Left hindlimb (tissue), 1 donor: ENCODE measurements at regions not wholly inside any gene's neighbourhood (a gene's known extent, or its start where the extent isn't known, plus 50 kb on each side); places are given as distances from the start of the nearest gene placed in this dataset.

Experiments
- DNase-seq: peaks from one replicate; pipeline ENCODE4 v3.0.0-alpha.2; 2018

- DNase-seq = no peak
Observed at GRCh38 chr14:97410667-97411620, 613.8 kb downstream of the VRK1 start.

DNA sequence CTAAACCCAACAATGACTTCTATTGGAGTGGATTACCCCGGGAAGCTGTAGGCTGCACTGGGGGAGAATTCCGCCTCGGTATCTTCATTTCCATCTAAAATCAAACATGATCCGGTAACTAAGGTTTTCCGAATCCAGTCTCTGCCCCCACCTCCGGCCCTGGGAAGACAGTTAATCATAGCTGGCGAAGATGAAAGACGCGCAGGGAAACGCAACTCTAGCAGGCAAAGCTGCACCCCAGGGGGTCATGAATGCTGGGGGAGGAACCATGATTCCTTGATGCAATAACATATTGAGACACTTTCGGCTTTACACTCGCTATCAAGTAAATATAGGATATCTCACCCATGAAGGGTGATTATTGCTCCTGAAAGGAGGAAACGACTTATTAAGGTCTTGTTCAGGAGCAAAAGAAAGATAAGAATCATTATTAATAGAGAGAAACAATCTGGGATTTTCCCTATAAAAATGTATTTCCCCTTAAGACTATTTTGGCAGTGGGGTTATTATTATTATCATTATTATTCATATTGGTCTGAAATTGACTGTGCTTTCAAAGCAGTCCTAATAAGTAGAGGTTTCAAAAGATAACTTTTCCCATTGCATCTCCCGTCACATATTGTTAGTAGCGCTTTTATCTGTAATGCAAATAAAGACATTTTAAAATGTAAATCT is 614.9 kb downstream of the VRK1 start:
- no peak for DNase-seq

- no peak for DNase-seq
Observed at GRCh38 chr14:97413022-97413539, 615.9 kb downstream of the VRK1 start.

GRCh38 chr14:97413966-97414717 is 617.0 kb downstream of the VRK1 start:
- DNase-seq = no peak

DNA sequence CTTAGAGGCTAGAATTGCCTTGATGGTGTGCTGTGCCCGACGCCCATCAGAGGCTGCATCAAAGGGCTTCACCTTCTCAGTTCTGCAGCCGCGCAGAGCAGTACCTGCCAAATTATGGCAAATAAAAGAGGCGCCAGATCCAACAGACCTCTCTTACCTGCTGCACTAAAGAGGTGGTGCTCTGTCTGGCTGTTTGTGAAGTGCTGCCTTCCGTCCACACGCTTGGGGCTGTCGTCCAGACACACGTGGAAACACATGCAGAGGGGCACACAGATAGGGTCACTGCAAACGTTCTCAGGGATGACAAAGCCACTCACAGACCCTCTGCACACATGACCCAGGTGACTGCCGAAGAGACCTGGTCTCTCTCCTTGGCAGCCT is 617.5 kb downstream of the VRK1 start:
- no peak for DNase-seq

GRCh38 chr14:97415907-97416306 is 618.7 kb downstream of the VRK1 start:
- DNase-seq = no peak

- no peak for DNase-seq
Observed at GRCh38 chr14:97416550-97416949, 619.4 kb downstream of the VRK1 start.

GRCh38 chr14:97417331-97417730 is 620.1 kb downstream of the VRK1 start:
- no peak for DNase-seq

DNA sequence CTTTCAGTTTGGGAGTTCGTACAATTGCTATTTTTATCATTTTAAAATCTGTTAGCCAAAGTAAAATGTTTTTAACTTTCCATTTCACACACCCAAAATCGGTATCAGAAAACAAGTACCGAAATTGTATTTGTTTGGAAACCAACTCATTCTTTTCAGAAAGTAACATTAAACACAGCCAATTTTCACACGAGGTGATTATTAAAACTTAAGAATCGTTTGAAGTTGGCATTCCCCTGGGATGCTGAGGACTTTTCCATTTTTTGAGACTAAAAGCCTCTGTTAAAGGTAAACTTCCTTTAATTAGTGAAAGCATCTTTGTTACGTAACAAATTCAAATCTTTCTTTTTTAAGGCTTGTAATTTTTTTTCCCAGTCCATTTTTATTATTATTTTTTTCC is 623.0 kb downstream of the VRK1 start:
- DNase-seq = no peak

DNA sequence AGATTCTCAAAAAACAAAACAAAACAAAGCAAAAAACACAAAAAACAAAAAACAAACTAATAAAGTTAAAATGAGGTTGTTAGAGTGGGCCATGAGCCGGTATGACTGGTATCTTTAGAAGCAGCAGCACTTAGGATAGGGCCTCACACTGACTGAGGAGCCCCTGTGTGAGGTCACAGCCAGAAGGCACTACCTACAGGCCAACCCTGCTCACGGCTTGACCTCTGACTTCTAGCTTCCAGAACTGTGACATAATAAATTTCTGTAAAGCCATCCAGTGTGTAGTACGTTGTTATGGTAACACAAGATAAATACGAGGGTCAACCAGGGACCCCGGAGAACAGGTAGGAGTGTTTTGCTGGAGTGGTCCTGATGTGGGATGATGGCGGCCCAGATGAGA is 629.6 kb downstream of the VRK1 start:
- no peak for DNase-seq

DNA sequence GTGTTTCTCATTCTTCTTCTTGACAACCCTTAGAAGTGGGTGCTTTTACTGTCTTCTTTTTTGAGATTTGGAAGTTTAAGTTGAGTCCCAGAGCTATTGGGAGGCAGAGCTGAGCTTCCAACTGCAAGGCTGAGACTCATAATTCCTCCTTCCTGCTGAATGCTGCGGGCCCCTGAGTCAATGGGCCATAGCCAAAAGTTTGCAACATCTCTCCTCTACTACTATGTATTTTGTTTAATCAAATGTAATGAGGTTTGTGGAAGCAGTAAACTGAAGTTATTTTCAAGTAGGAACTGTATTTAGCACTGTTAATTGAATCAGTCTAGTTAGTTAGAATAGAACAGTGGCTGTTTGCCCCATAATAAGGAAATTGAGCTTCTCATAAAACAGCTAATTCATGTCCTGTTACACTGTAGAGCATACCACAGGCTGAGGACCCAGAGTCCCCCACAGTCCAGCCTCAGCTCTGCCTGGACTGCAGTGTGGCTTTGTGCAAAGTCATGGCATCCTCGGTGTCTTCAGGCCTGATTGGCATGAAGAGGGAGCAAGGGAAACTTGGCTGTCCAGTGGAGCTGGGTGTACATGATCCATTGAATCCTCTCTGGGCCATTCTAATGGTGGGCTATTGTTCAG is 631.7 kb downstream of the VRK1 start:
- no peak for DNase-seq

DNA sequence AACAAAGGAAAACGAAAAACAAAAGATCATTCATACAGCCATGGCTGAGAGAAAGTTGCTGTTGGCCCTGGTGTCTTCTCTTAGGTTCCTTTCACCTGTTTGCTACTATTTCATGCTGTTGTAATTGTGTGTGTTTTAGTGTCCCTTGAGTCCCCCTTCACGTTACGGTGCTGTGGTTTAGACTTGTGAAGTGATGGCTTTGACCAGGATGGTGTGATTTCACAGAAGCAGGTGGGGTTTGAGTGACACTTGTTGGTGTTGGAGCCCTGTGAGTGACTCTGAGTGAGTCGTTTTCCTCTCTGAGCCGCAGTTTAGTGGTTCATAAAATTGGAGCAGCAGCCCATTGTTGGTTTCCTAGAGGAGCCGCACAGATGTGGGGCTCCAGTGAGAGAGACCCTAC is 635.4 kb downstream of the VRK1 start:
- no peak for DNase-seq

DNA sequence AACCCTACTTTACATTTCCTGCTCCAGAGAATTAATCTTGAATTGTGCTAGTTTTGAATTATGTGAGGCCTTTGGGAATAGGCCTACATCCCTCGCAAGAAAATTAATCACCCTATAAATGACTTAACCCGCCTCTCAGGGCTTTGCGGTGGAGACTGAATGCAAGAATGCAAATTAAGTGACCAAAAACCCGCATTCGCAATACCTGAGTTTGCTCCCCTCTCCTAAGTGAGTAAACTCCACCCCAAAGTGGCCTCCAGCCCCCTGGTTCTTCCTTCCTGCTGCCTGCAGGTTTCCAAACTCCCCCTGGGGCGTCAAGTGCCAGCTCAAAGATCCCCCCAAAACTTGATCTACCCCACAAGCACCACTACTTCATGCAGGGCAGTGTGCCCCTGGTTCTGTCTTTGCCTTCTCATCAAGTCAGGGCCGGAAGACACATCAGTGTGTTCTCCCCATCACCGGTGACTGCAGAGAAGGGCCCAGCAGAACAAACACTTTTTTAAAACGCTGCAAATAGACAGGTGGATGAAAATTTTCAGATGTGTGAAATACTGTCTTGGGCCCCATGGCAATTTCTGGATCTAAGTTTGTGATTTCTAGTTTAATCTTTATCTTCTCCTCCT is 644.7 kb downstream of the VRK1 start:
- DNase-seq = no peak

DNA sequence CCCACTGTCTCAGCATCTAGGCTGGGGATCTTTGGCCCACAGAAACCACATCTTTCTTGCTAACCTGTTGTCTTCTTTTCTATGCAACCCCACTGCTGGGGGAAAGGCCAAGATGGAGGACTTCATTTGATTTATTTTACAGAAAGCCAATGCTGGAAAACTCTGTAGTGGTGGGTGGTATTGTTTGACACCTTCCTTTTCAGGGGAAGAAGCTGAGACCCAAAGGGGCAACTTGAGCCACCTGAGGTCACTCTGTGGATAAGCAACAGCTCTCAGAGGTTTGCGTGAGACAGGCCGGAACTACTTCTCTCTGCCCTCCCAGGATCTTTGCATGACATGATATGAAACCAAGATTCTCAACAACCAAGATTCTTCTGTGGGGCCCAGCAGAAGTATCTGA is 645.2 kb downstream of the VRK1 start:
- no peak for DNase-seq

DNA sequence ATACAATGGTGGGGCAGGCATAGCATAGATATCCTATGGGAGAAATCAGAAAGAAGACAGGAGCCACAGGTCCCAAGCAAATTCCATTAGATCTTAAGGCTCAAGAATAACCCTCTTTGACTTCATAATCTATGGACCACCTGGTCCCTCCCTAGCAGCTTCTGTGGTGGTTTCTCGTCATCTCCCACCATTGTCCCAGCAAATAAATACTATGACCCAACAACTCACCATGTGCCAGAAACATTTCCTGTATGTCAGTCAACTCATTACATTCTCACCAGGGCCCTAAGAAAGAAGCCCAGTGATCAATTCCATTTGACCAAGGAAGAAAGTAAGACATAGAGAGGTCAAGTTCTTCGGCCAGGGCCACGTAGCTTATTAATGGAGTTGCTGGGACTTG is 646.2 kb downstream of the VRK1 start:
- no peak for DNase-seq

GRCh38 chr14:97444248-97444647 is 647.1 kb downstream of the VRK1 start:
- no peak for DNase-seq

DNA sequence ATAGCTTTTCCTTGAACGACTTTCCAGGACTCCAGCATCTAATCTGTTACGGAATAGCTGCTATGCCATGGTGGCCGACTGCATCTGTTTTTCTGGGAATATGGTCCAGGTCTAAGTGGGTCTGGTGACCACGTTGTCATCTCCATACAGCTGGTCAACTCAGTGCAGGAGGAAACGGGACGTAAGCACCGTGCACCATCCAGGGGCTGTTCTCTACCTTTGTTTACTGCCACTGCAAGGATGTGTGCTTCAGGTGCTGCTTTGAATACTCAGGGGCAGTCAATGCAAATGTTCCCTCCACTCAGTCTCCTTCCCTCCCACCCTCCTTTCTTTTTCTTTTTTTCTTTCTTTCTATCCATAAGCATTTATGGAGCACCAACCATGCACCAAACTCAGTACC is 648.2 kb downstream of the VRK1 start:
- DNase-seq = no peak

GRCh38 chr14:97446087-97446486 is 648.9 kb downstream of the VRK1 start:
- DNase-seq = no peak

GRCh38 chr14:97452314-97452713 is 655.1 kb downstream of the VRK1 start:
- DNase-seq = no peak

GRCh38 chr14:97453991-97454390 is 656.8 kb downstream of the VRK1 start:
- DNase-seq = no peak

GRCh38 chr14:97456462-97456861 is 659.3 kb downstream of the VRK1 start:
- DNase-seq = no peak

DNA sequence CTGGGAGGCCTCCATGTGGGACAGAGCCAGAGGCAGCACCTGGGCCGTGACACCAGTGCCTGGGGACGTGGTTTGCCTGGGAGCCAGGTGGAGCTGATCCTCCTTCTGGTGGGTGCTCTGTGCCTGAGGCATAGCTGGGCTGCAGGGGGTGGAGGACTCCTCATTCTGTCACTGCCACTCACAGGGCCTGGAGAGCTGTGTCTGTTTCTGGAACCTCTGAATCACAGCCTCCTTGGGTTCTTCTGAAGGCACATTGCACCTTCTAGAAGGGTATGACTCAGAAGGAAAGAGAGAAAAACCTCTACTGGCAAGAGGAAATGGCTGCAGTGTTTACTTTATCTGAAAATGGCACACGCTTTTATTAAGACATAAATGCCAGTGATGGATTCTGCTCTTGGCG is 659.8 kb downstream of the VRK1 start:
- DNase-seq = no peak
